ENCODE measurements at regions not wholly inside any gene's neighbourhood (a gene's known extent, or its start where the extent isn't known, plus 50 kb on each side); places are given as distances from the start of the nearest gene placed in this dataset.

- Histone ChIP-seq H3K9me3 (ENCODE audit: control insufficient read depth in 2 of 2, insufficient read depth in 1 of 2, low read depth in 1 of 2, low read length in 1 of 2) (no peaks in the 10 kb centered on the region), H3K27ac (ENCODE audit: low read depth in 2 of 2, low read length in 1 of 2) (no peak overlapping the region), H3K27me3 (ENCODE audit: control insufficient read depth in 1 of 2, insufficient read depth in 2 of 2, low read length in 2 of 2) (no peaks in the 10 kb centered on the region), H3K4me3 (ENCODE audit: low read depth in 1 of 2, low read length in 2 of 2) (no peak overlapping the region), H3K4me1 (ENCODE audit: control insufficient read depth in 2 of 2, insufficient read depth in 2 of 2, low read length in 1 of 2) (no peaks in the 10 kb centered on the region), H3K36me3 (ENCODE audit: control insufficient read depth in 2 of 2, insufficient read depth in 2 of 2, low read length in 1 of 2) (no peaks in the 10 kb centered on the region)
- WGBS, 2 donors, result 85 to 93% methylated on average over 6 of the region's 6 CpGs
Measured at GRCh38 chr2:59073286-59073685, 832.2 kb upstream of the FANCL start.

- H3K9me3 ChIP-seq (ENCODE audit: control insufficient read depth in 2 of 2, insufficient read depth in 1 of 2, low read depth in 1 of 2, low read length in 1 of 2), result no peaks in the 10 kb centered on the region
- 17 to 39% methylated on average over 2 of the region's 2 CpGs for WGBS, 2 donors
- no peaks in the 10 kb centered on the region for H3K4me1 ChIP-seq (ENCODE audit: control insufficient read depth in 2 of 2, insufficient read depth in 2 of 2, low read length in 1 of 2)
- no peak overlapping the region for H3K4me3 ChIP-seq (ENCODE audit: low read depth in 1 of 2, low read length in 2 of 2)
- no peak overlapping the region for H3K27ac ChIP-seq (ENCODE audit: low read depth in 2 of 2, low read length in 1 of 2)
- no peaks in the 10 kb centered on the region for H3K27me3 ChIP-seq (ENCODE audit: control insufficient read depth in 1 of 2, insufficient read depth in 2 of 2, low read length in 2 of 2)
- no peaks in the 10 kb centered on the region for H3K36me3 ChIP-seq (ENCODE audit: control insufficient read depth in 2 of 2, insufficient read depth in 2 of 2, low read length in 1 of 2)
Measured at GRCh38 chr2:59068255-59068654, 827.1 kb upstream of the FANCL start.

- Histone ChIP-seq H3K27ac (ENCODE audit: low read depth in 2 of 2, low read length in 1 of 2) (no peak overlapping the region), H3K36me3 (ENCODE audit: control insufficient read depth in 2 of 2, insufficient read depth in 2 of 2, low read length in 1 of 2) (no peaks in the 10 kb centered on the region), H3K4me1 (ENCODE audit: control insufficient read depth in 2 of 2, insufficient read depth in 2 of 2, low read length in 1 of 2) (no peaks in the 10 kb centered on the region), H3K9me3 (ENCODE audit: control insufficient read depth in 2 of 2, insufficient read depth in 1 of 2, low read depth in 1 of 2, low read length in 1 of 2) (no peaks in the 10 kb centered on the region), H3K27me3 (ENCODE audit: control insufficient read depth in 1 of 2, insufficient read depth in 2 of 2, low read length in 2 of 2) (no peaks in the 10 kb centered on the region), H3K4me3 (ENCODE audit: low read depth in 1 of 2, low read length in 2 of 2) (no peak overlapping the region)
- WGBS, 2 donors, result 94 to 96% methylated on average over 50 to 56 of the region's 56 CpGs
Measured at GRCh38 chr2:59066787-59067399, 825.8 kb upstream of the FANCL start.

- no peak overlapping the region for H3K4me3 ChIP-seq (ENCODE audit: low read depth in 1 of 2, low read length in 2 of 2)
- no peaks in the 10 kb centered on the region for H3K9me3 ChIP-seq (ENCODE audit: control insufficient read depth in 2 of 2, insufficient read depth in 1 of 2, low read depth in 1 of 2, low read length in 1 of 2)
- H3K27ac ChIP-seq (ENCODE audit: low read depth in 2 of 2, low read length in 1 of 2), result no peak overlapping the region
- no peaks in the 10 kb centered on the region for H3K27me3 ChIP-seq (ENCODE audit: control insufficient read depth in 1 of 2, insufficient read depth in 2 of 2, low read length in 2 of 2)
- no peaks in the 10 kb centered on the region for H3K36me3 ChIP-seq (ENCODE audit: control insufficient read depth in 2 of 2, insufficient read depth in 2 of 2, low read length in 1 of 2)
- WGBS, 2 donors, result 72 to 76% methylated on average over 4 of the region's 4 CpGs
- H3K4me1 ChIP-seq (ENCODE audit: control insufficient read depth in 2 of 2, insufficient read depth in 2 of 2, low read length in 1 of 2), result no peaks in the 10 kb centered on the region
Measured at GRCh38 chr2:59047373-59047995, 806.4 kb upstream of the FANCL start.

DNA sequence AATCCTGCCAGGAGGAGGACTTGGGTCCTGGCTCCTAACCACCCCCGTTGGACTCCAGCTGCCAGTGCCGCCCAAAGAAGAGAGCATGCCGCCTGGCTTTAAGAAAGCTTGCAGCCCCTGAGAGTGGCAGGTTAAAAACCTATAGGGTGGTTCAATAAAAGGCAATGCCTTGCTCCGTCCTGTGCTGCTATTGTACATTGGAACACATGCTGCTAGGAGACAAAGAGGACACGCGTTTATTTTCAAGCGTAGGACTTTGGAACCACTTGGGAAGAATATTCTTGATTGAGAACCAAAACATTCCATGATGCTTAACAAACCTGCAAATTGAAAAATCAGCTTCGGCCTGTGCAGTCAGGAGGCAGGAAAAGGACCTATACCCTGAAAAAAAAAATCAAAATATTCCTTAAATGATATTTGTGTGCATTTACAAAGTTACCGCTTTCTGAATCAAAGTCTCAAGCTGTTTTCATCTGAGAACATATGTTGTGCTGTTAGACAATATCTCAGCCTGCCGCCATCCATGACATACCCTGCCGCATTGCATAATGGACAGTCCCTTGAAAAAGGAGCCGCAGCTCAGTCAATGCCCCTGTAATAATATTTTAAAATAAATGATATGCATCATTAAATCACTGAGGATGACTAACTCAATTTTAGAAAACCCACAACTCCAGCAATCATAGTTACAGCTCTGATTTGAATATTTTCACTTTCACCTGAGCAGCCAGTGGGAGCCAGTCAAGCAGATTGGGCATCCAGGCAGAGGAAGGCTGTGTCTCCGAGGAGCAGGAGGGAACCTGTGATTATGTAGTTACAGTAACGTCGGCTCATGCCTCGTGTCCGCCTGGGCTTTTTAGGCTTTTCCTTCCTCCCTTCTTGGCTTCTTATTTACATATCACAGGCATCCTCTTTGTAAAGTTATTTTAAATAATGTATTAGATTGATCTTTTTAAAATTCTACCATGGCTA lies 805.6 kb upstream of the FANCL start:
- WGBS, 2 donors, result 88 to 91% methylated on average over 17 of the region's 17 CpGs

DNA sequence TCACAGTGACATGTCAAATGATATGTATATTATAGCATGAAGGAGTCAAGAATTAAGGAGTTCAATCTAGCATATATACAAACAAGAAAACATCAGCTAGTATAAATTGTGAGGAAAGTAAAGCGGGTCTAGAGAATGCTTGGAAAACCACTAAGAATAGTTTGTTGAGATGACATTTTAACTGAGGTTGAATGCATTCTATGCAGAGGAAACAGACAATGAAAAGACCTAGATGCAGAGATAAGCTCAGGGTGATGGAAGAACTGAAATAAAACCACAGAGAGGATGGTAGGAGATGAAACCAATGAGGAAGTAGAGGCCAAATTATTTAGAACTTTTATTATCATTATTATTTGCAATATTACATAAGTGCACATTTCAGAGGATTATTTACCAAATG lies 803.6 kb upstream of the FANCL start:
- WGBS, 2 donors, result 69 to 79% methylated on average over 1 of the region's 1 CpG

More for the DNA sequence above, 805.6 kb upstream of the FANCL start:
- Histone ChIP-seq H3K27me3 (ENCODE audit: control insufficient read depth in 1 of 2, insufficient read depth in 2 of 2, low read length in 2 of 2) (no peaks in the 10 kb centered on the region), H3K27ac (ENCODE audit: low read depth in 2 of 2, low read length in 1 of 2) (no peak overlapping the region), H3K9me3 (ENCODE audit: control insufficient read depth in 2 of 2, insufficient read depth in 1 of 2, low read depth in 1 of 2, low read length in 1 of 2) (no peaks in the 10 kb centered on the region), H3K4me1 (ENCODE audit: control insufficient read depth in 2 of 2, insufficient read depth in 2 of 2, low read length in 1 of 2) (no peaks in the 10 kb centered on the region), H3K4me3 (ENCODE audit: low read depth in 1 of 2, low read length in 2 of 2) (no peak overlapping the region), H3K36me3 (ENCODE audit: control insufficient read depth in 2 of 2, insufficient read depth in 2 of 2, low read length in 1 of 2) (no peaks in the 10 kb centered on the region)

GRCh38 chr2:59041139-59041538 lies 800.0 kb upstream of the FANCL start:
- no peaks in the 10 kb centered on the region for H3K36me3 ChIP-seq (ENCODE audit: control insufficient read depth in 2 of 2, insufficient read depth in 2 of 2, low read length in 1 of 2)
- H3K27ac ChIP-seq (ENCODE audit: low read depth in 2 of 2, low read length in 1 of 2), result no peak overlapping the region
- 76 to 80% methylated on average over 4 of the region's 4 CpGs for WGBS, 2 donors
- H3K4me1 ChIP-seq (ENCODE audit: control insufficient read depth in 2 of 2, insufficient read depth in 2 of 2, low read length in 1 of 2), result no peaks in the 10 kb centered on the region
- H3K4me3 ChIP-seq (ENCODE audit: low read depth in 1 of 2, low read length in 2 of 2), result no peak overlapping the region
- no peaks in the 10 kb centered on the region for H3K27me3 ChIP-seq (ENCODE audit: control insufficient read depth in 1 of 2, insufficient read depth in 2 of 2, low read length in 2 of 2)
- H3K9me3 ChIP-seq (ENCODE audit: control insufficient read depth in 2 of 2, insufficient read depth in 1 of 2, low read depth in 1 of 2, low read length in 1 of 2), result no peaks in the 10 kb centered on the region

More for the DNA sequence above, 803.6 kb upstream of the FANCL start:
- Histone ChIP-seq H3K4me1 (ENCODE audit: control insufficient read depth in 2 of 2, insufficient read depth in 2 of 2, low read length in 1 of 2) (no peaks in the 10 kb centered on the region), H3K9me3 (ENCODE audit: control insufficient read depth in 2 of 2, insufficient read depth in 1 of 2, low read depth in 1 of 2, low read length in 1 of 2) (no peaks in the 10 kb centered on the region), H3K27me3 (ENCODE audit: control insufficient read depth in 1 of 2, insufficient read depth in 2 of 2, low read length in 2 of 2) (no peaks in the 10 kb centered on the region), H3K27ac (ENCODE audit: low read depth in 2 of 2, low read length in 1 of 2) (no peak overlapping the region), H3K36me3 (ENCODE audit: control insufficient read depth in 2 of 2, insufficient read depth in 2 of 2, low read length in 1 of 2) (no peaks in the 10 kb centered on the region), H3K4me3 (ENCODE audit: low read depth in 1 of 2, low read length in 2 of 2) (no peak overlapping the region)

GRCh38 chr2:59034837-59035236 lies 793.7 kb upstream of the FANCL start:
- Histone ChIP-seq H3K4me3 (ENCODE audit: low read depth in 1 of 2, low read length in 2 of 2) (no peak overlapping the region), H3K4me1 (ENCODE audit: control insufficient read depth in 2 of 2, insufficient read depth in 2 of 2, low read length in 1 of 2) (no peaks in the 10 kb centered on the region), H3K27ac (ENCODE audit: low read depth in 2 of 2, low read length in 1 of 2) (no peak overlapping the region), H3K9me3 (ENCODE audit: control insufficient read depth in 2 of 2, insufficient read depth in 1 of 2, low read depth in 1 of 2, low read length in 1 of 2) (no peaks in the 10 kb centered on the region), H3K36me3 (ENCODE audit: control insufficient read depth in 2 of 2, insufficient read depth in 2 of 2, low read length in 1 of 2) (no peaks in the 10 kb centered on the region), H3K27me3 (ENCODE audit: control insufficient read depth in 1 of 2, insufficient read depth in 2 of 2, low read length in 2 of 2) (no peaks in the 10 kb centered on the region)
- 18 to 25% methylated on average over 1 of the region's 1 CpG for WGBS, 2 donors

DNA sequence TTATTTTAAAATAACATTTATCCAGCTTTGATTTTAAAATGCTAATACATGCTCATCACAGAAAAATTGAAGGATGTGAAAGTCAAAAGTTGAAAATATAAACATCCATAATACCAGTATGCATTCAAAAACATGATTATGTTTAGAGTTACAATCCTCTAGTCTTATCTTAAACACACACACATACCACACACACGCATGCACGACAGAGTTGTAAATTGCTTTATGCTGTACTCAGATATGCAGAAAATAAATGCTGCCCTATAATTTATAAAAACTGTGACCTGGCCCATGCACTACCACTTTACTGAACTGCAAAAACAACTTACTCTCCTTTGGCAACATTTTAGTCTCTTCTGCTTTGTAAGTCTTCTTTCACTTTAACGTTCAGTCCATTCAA lies 793.0 kb upstream of the FANCL start:
- no peaks in the 10 kb centered on the region for H3K9me3 ChIP-seq (ENCODE audit: control insufficient read depth in 2 of 2, insufficient read depth in 1 of 2, low read depth in 1 of 2, low read length in 1 of 2)
- no peaks in the 10 kb centered on the region for H3K27me3 ChIP-seq (ENCODE audit: control insufficient read depth in 1 of 2, insufficient read depth in 2 of 2, low read length in 2 of 2)
- 49 to 58% methylated on average over 3 of the region's 3 CpGs for WGBS, 2 donors
- H3K36me3 ChIP-seq (ENCODE audit: control insufficient read depth in 2 of 2, insufficient read depth in 2 of 2, low read length in 1 of 2), result no peaks in the 10 kb centered on the region
- no peak overlapping the region for H3K4me3 ChIP-seq (ENCODE audit: low read depth in 1 of 2, low read length in 2 of 2)
- no peaks in the 10 kb centered on the region for H3K4me1 ChIP-seq (ENCODE audit: control insufficient read depth in 2 of 2, insufficient read depth in 2 of 2, low read length in 1 of 2)
- H3K27ac ChIP-seq (ENCODE audit: low read depth in 2 of 2, low read length in 1 of 2), result no peak overlapping the region
